ENCODE measurements at regions not wholly inside any gene's neighbourhood (a gene's known extent, or its start where the extent isn't known, plus 50 kb on each side); places are given as distances from the start of the nearest gene placed in this dataset.

DNA sequence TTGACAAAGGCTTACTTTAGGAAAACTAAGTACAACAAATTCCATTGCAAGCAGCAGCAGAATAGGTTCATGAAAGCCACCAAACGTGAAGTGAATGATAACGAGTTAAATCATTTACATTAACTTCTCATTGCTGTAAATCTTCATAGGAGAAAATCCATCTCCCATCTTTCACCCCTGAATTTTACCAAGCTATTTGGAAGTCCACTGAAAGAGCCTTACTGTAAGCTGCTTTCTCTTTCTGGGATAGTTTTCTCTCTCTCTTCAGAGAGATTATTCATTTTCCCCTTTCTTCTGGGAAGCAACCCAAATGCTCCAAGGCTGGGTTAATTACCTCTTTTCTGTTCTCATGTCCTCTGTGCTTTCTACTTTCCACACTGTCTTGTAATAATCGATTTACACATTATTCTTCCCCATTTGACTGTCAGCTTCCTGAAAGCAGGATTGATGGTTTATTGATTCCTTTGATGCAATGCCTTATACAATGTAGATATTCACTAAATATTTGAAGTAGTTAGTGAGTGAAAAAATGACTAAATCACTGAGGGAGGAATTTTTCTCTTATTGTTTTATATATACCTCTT lies 914.3 kb upstream of the ARPP21 start:
- no peak overlapping the region for H3K4me3 Mint-ChIP-seq
- intact Hi-C loops (cut with micrococcal nuclease): no loop called here
- CTCF ChIA-PET: no interaction called here

DNA sequence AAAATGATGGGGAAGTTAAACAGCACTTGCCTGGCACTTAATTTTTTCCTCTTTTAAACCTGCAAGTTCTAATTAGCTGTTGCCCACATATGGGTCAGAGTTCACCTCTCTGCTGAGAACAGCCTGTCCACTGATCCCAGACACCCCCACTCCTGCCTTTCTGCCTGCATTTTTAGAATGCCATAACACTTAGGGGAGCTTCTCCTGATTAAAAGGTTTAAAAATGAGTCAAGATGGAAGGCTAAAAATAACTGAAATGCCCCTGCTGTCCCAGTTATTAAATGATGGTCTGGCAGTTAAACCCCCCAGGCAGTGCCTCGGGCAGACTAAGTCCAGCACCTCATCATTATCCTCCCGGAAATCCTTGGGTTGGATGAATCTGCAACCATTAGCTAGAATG lies 913.6 kb upstream of the ARPP21 start:
- CTCF ChIA-PET: no interaction called here
- no peak overlapping the region for H3K4me3 Mint-ChIP-seq

More for the DNA sequence above, 914.3 kb upstream of the ARPP21 start:
- H3K27me3 Mint-ChIP-seq: peaks cover 0 to 10% (median 5%) of the 10 kb centered on the region in 5 donors
- no peaks in the 10 kb centered on the region for H3K4me1 Mint-ChIP-seq
- no peak overlapping the region for H3K27ac ChIP-seq (ENCODE audit: low read depth, low read length)
- no peak overlapping the region for H3K27ac Mint-ChIP-seq
- peaks cover 0 to 5% (median 0%) of the 10 kb centered on the region in 5 donors for H3K36me3 Mint-ChIP-seq
- POLR2A ChIA-PET: no interaction called here
- no peaks in the 10 kb centered on the region for H3K9me3 ChIP-seq (ENCODE audit: control insufficient read depth in 2 of 3, low read length in 3 of 3)
- H3K27me3 ChIP-seq (ENCODE audit: control insufficient read depth in 2 of 2, insufficient read depth in 2 of 2, low read length in 2 of 2): no peaks in the 10 kb centered on the region
- no peak for ATAC-seq
- H3K9me3 Mint-ChIP-seq: peaks cover 0 to 12% (median 4%) of the 10 kb centered on the region in 11 donors
- no peak for DNase-seq
- H3K4me3 ChIP-seq (ENCODE audit: low read length): no peak overlapping the region
- H3K4me1 ChIP-seq (ENCODE audit: control insufficient read depth in 2 of 2, insufficient read depth in 2 of 2, low read length in 2 of 2): no peaks in the 10 kb centered on the region
- no peaks in the 10 kb centered on the region for H3K36me3 ChIP-seq (ENCODE audit: control insufficient read depth in 2 of 3, insufficient read depth in 3 of 3, low read length in 3 of 3)

DNA sequence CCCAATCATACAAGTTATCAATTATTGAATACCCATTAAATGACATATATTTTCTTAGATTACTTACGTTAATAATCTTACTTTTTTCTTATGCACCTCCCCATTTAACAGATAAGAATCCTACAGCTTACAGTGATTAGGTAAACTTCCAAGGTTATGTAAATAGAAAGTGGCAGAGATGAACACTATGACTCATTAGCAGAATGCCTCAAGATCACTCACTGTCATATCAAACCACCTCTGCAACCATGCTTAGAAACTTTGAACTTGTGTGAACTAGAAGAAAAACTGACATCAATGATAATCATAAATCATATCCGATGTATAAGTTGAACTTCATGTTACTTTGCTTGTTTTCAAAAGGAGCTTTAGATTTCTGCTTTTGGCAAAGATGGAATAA lies 911.6 kb upstream of the ARPP21 start:
- H3K36me3 Mint-ChIP-seq: peaks cover 0 to 5% (median 0%) of the 10 kb centered on the region in 5 donors
- ATAC-seq (no peak), DNase-seq (no peak)
- H3K27me3 Mint-ChIP-seq: peaks cover 0 to 10% (median 5%) of the 10 kb centered on the region in 5 donors
- POLR2A ChIA-PET: no interaction called here
- no peak overlapping the region for H3K27ac Mint-ChIP-seq
- H3K9me3 Mint-ChIP-seq: peaks cover 0 to 13% (median 5%) of the 10 kb centered on the region in 11 donors
- intact Hi-C loops (cut with micrococcal nuclease): no loop called here
- Histone ChIP-seq H3K4me3 (ENCODE audit: low read length) (no peak overlapping the region), H3K9me3 (ENCODE audit: control insufficient read depth in 2 of 3, low read length in 3 of 3) (no peaks in the 10 kb centered on the region), H3K36me3 (ENCODE audit: control insufficient read depth in 2 of 3, insufficient read depth in 3 of 3, low read length in 3 of 3) (no peaks in the 10 kb centered on the region), H3K4me1 (ENCODE audit: control insufficient read depth in 2 of 2, insufficient read depth in 2 of 2, low read length in 2 of 2) (no peaks in the 10 kb centered on the region), H3K27ac (ENCODE audit: low read depth, low read length) (no peak overlapping the region), H3K27me3 (ENCODE audit: control insufficient read depth in 2 of 2, insufficient read depth in 2 of 2, low read length in 2 of 2) (no peaks in the 10 kb centered on the region)
- CTCF ChIA-PET: no interaction called here
- H3K4me3 Mint-ChIP-seq: no peak overlapping the region
- no peaks in the 10 kb centered on the region for H3K4me1 Mint-ChIP-seq

More for the DNA sequence above, 913.6 kb upstream of the ARPP21 start:
- no peaks in the 10 kb centered on the region for H3K9me3 ChIP-seq (ENCODE audit: control insufficient read depth in 2 of 3, low read length in 3 of 3)
- DNase-seq (no peak), ATAC-seq (no peak)
- POLR2A ChIA-PET: no interaction called here
- intact Hi-C loops (cut with micrococcal nuclease): no loop called here
- no peaks in the 10 kb centered on the region for H3K4me1 ChIP-seq (ENCODE audit: control insufficient read depth in 2 of 2, insufficient read depth in 2 of 2, low read length in 2 of 2)
- Mint-ChIP-seq H3K27me3 (peaks cover 0 to 10% (median 5%) of the 10 kb centered on the region in 5 donors), H3K4me1 (no peaks in the 10 kb centered on the region), H3K9me3 (peaks cover 0 to 12% (median 4%) of the 10 kb centered on the region in 11 donors), H3K27ac (no peak overlapping the region), H3K36me3 (peaks cover 0 to 5% (median 0%) of the 10 kb centered on the region in 5 donors)
- no peak overlapping the region for H3K4me3 ChIP-seq (ENCODE audit: low read length)
- H3K36me3 ChIP-seq (ENCODE audit: control insufficient read depth in 2 of 3, insufficient read depth in 3 of 3, low read length in 3 of 3): no peaks in the 10 kb centered on the region
- no peaks in the 10 kb centered on the region for H3K27me3 ChIP-seq (ENCODE audit: control insufficient read depth in 2 of 2, insufficient read depth in 2 of 2, low read length in 2 of 2)
- H3K27ac ChIP-seq (ENCODE audit: low read depth, low read length): no peak overlapping the region

DNA sequence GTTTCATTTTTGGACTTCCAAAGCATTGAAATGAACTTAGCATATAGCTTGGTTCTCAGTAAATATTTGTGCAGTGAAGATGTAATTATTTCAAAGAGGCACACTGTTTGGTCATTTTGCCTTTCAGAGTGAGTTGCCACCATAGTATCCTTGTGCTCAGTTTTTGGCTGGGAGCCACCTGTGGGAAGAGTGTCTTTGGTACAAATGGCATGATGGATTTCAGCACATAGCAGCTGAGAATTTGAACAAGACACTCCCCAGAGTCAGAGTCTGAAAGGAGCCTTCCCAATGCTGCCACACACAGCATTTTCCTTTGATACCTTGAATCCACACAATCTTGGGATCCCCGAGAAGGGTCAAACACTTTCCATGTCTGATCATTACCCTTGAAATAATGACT lies 897.2 kb upstream of the ARPP21 start:
- H3K4me3 Mint-ChIP-seq: no peak overlapping the region
- no peaks in the 10 kb centered on the region for H3K36me3 ChIP-seq (ENCODE audit: control insufficient read depth in 2 of 3, insufficient read depth in 3 of 3, low read length in 3 of 3)
- no peak for ATAC-seq
- no peaks in the 10 kb centered on the region for H3K36me3 Mint-ChIP-seq
- no peak overlapping the region for H3K27ac Mint-ChIP-seq
- no peaks in the 10 kb centered on the region for H3K27me3 Mint-ChIP-seq
- peaks cover 0 to 7% (median 0%) of the 10 kb centered on the region in 11 donors for H3K9me3 Mint-ChIP-seq
- H3K27ac ChIP-seq (ENCODE audit: low read depth, low read length): no peak overlapping the region
- no peaks in the 10 kb centered on the region for H3K9me3 ChIP-seq (ENCODE audit: control insufficient read depth in 2 of 3, low read length in 3 of 3)
- H3K4me1 ChIP-seq (ENCODE audit: control insufficient read depth in 2 of 2, insufficient read depth in 2 of 2, low read length in 2 of 2): no peaks in the 10 kb centered on the region
- intact Hi-C loops (cut with micrococcal nuclease): no loop called here
- H3K27me3 ChIP-seq (ENCODE audit: control insufficient read depth in 2 of 2, insufficient read depth in 2 of 2, low read length in 2 of 2): no peaks in the 10 kb centered on the region
- ChIA-PET CTCF (interaction anchor here (0.6 kb wide), 1 partner anchor 19 kb away, joined by 3 read pairs; no protein-coding TSS in a partner anchor), POLR2A (no interaction called here)
- no peak overlapping the region for H3K4me3 ChIP-seq (ENCODE audit: low read length)
- H3K4me1 Mint-ChIP-seq: no peaks in the 10 kb centered on the region
- DNase-seq: no peak

DNA sequence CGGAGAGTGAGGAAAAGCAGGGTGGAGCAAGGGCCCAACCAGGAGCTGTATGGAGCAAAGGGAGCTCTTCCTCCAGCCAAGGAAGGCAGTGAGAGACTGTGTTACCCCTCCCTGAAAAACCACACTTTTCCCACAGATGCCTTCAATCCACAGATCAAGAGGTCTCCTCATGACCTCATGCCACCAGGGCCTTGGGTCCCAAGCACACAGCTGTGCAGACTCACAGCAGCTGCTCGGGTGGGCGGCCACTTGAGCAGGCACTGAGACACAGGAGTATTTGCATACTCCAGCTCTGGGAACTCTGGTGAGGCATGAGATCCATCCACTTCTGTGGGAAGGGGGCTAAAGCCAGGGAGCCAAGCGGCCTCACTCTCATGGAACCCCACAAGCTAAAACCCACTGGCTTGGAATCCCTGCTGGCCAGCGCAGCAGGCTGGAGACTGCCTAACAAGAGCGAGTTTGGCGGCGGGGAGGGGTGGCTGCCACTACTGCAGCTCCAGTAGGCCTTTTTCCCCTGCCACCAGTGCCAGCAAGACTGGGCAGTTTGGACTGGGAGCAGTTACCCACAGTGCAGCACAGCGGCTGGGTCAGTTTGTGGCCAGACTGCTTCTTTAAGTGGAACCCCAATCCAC lies 880.6 kb upstream of the ARPP21 start:
- no peak overlapping the region for H3K27ac Mint-ChIP-seq

DNA sequence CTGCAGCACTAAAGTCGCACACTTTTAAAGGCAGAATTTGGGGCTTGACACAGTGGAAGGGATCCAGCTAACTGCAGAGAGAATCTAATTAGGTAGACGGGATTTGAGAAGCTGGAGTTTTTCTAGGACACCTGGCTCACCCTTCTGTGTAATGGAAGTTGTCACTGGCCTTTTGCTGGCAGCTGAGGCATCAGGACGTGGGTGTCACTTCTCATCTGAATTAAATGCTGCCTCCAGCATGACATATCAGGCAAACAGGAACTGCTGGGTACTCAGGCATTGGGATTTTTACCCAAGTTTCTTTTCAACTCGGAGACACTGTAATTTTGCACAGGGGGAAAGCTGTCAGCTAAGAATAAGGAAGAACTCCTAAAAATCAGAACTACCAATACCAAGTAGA lies 861.9 kb upstream of the ARPP21 start:
- ChIA-PET CTCF (interaction anchor here (0.7 kb wide), 1 partner anchor 17 kb away, joined by 3 read pairs; no protein-coding TSS in a partner anchor), POLR2A (no interaction called here)
- H3K4me3 ChIP-seq (ENCODE audit: low read length): no peak overlapping the region
- H3K4me1 ChIP-seq (ENCODE audit: control insufficient read depth in 2 of 2, insufficient read depth in 2 of 2, low read length in 2 of 2): no peaks in the 10 kb centered on the region
- no peak for DNase-seq
- H3K27ac ChIP-seq (ENCODE audit: low read depth, low read length): no peak overlapping the region
- H3K36me3 ChIP-seq (ENCODE audit: control insufficient read depth in 2 of 3, insufficient read depth in 3 of 3, low read length in 3 of 3): no peaks in the 10 kb centered on the region
- peaks cover 0 to 10% (median 2%) of the 10 kb centered on the region in 11 donors for H3K9me3 Mint-ChIP-seq
- H3K4me3 Mint-ChIP-seq: no peak overlapping the region
- H3K27me3 ChIP-seq (ENCODE audit: control insufficient read depth in 2 of 2, insufficient read depth in 2 of 2, low read length in 2 of 2): no peaks in the 10 kb centered on the region
- H3K4me1 Mint-ChIP-seq: no peaks in the 10 kb centered on the region
- H3K9me3 ChIP-seq (ENCODE audit: control insufficient read depth in 2 of 3, low read length in 3 of 3): no peaks in the 10 kb centered on the region
- intact Hi-C loops (cut with micrococcal nuclease): no loop called here
- ATAC-seq: no peak
- H3K27ac Mint-ChIP-seq: no peak overlapping the region
- no peaks in the 10 kb centered on the region for H3K36me3 Mint-ChIP-seq
- no peaks in the 10 kb centered on the region for H3K27me3 Mint-ChIP-seq

More for the DNA sequence above, 880.6 kb upstream of the ARPP21 start:
- no peak for ATAC-seq
- ChIA-PET CTCF (no interaction called here), POLR2A (no interaction called here)
- Histone ChIP-seq H3K4me1 (ENCODE audit: control insufficient read depth in 2 of 2, insufficient read depth in 2 of 2, low read length in 2 of 2) (no peaks in the 10 kb centered on the region), H3K27ac (ENCODE audit: low read depth, low read length) (no peak overlapping the region), H3K4me3 (ENCODE audit: low read length) (no peak overlapping the region), H3K27me3 (ENCODE audit: control insufficient read depth in 2 of 2, insufficient read depth in 2 of 2, low read length in 2 of 2) (no peaks in the 10 kb centered on the region), H3K36me3 (ENCODE audit: control insufficient read depth in 2 of 3, insufficient read depth in 3 of 3, low read length in 3 of 3) (no peaks in the 10 kb centered on the region), H3K9me3 (ENCODE audit: control insufficient read depth in 2 of 3, low read length in 3 of 3) (no peaks in the 10 kb centered on the region)
- Mint-ChIP-seq H3K36me3 (no peaks in the 10 kb centered on the region), H3K27me3 (peaks cover 0 to 4% (median 0%) of the 10 kb centered on the region in 5 donors), H3K4me3 (no peak overlapping the region), H3K4me1 (no peaks in the 10 kb centered on the region), H3K9me3 (peaks cover 0 to 29% (median 3%) of the 10 kb centered on the region in 11 donors)
- intact Hi-C loops (cut with micrococcal nuclease): loop anchor here in 1 of 2 donors (10.0 kb wide), 1 partner anchor 56 kb away; no protein-coding TSS in a partner anchor
- no peak for DNase-seq

DNA sequence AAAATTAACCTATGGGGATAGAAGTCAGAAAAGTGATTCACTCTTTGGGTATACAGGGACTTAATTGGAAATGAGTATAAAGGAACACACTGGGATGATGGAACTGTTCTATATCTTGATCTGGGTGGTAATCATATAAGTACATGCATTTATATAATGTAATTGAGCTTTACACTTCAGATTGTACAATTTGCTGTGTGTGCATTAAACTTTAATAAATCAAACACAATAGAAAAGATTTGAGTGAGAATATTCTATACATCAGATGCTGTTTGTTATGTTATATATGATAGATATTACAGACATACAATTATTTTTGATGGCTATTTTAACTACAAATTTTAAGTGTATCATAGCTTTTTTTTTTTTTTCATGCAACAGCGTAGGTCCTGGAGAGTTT lies 860.2 kb upstream of the ARPP21 start:
- intact Hi-C loops (cut with micrococcal nuclease): no loop called here
- POLR2A ChIA-PET: no interaction called here
- DNase-seq: no peak
- no peaks in the 10 kb centered on the region for H3K4me1 ChIP-seq (ENCODE audit: control insufficient read depth in 2 of 2, insufficient read depth in 2 of 2, low read length in 2 of 2)
- Mint-ChIP-seq H3K9me3 (peaks cover 0 to 9% (median under 1%) of the 10 kb centered on the region in 11 donors), H3K4me3 (no peak overlapping the region), H3K27me3 (no peaks in the 10 kb centered on the region), H3K4me1 (no peaks in the 10 kb centered on the region), H3K36me3 (no peaks in the 10 kb centered on the region), H3K27ac (no peak overlapping the region)
- H3K36me3 ChIP-seq (ENCODE audit: control insufficient read depth in 2 of 3, insufficient read depth in 3 of 3, low read length in 3 of 3): no peaks in the 10 kb centered on the region
- H3K9me3 ChIP-seq (ENCODE audit: control insufficient read depth in 2 of 3, low read length in 3 of 3): no peaks in the 10 kb centered on the region
- CTCF ChIA-PET: no interaction called here
- no peak overlapping the region for H3K4me3 ChIP-seq (ENCODE audit: low read length)
- H3K27me3 ChIP-seq (ENCODE audit: control insufficient read depth in 2 of 2, insufficient read depth in 2 of 2, low read length in 2 of 2): no peaks in the 10 kb centered on the region
- no peak overlapping the region for H3K27ac ChIP-seq (ENCODE audit: low read depth, low read length)
- no peak for ATAC-seq

Measured in naive thymus-derived CD4-positive, alpha-beta T cell (primary cell).